WTC11 (cell line): ENCODE measurements at regions not wholly inside any gene's neighbourhood (a gene's known extent, or its start where the extent isn't known, plus 50 kb on each side); places are given as distances from the start of the nearest gene placed in this dataset.

ENCODE experiments used
- ATAC-seq: fragments of 200-7000 bp; cut with Tn5 transposase; 2 replicates; pipeline ENCODE4 v1.10.0; 2021; ENCODE audit warnings: mild to moderate bottlenecking, moderate library complexity
- CTCF ChIA-PET: fragments of 300-600 bp; sonication (Branson Sonifier 250); formaldehyde crosslinking; loops from one replicate; lab custom pipeline; 2021; ENCODE audit warnings: antibody characterized with exemption; lab: Charles Lee
- POLR2A ChIA-PET: fragments of 350-600 bp; sonication (Branson Sonifier 250); formaldehyde crosslinking; loops from one replicate; lab custom pipeline; 2021; ENCODE audit warnings: antibody characterized with exemption; lab: Charles Lee
- DNase-seq: peaks from one replicate; pipeline ENCODE4 v3.0.0; 2021; ENCODE audit warnings: low spot score
- H3K27ac Mint-ChIP-seq: 2 replicates; pipeline ENCODE4 v1.8.0; 2021; ENCODE audit warnings: mixed read lengths
- H3K27me3 Mint-ChIP-seq: 2 replicates; pipeline ENCODE4 v1.8.0; 2021; ENCODE audit warnings: low read depth, mild to moderate bottlenecking, moderate library complexity, mixed read lengths
- H3K36me3 Mint-ChIP-seq: 2 replicates; pipeline ENCODE4 v1.8.0; 2021; ENCODE audit warnings: mixed read lengths
- H3K4me1 Mint-ChIP-seq: 2 replicates; pipeline ENCODE4 v1.8.0; 2022; ENCODE audit warnings: mixed read lengths
- H3K4me3 Mint-ChIP-seq: 2 replicates; pipeline ENCODE4 v1.8.0; 2021; ENCODE audit warnings: mild to moderate bottlenecking, moderate library complexity, mixed read lengths
- H3K9me3 Mint-ChIP-seq: 2 replicates; pipeline ENCODE4 v1.8.0; 2021; ENCODE audit warnings: mixed read lengths
- ATF1 ChIP-seq: sonication (generic); formaldehyde crosslinking; IDR thresholded peaks from 2 replicates; pipeline ENCODE4 v1.8.1; 2023; ENCODE audit warnings: mild to moderate bottlenecking, moderate library complexity, missing genetic modification reagents
- ELF4 ChIP-seq: sonication (generic); formaldehyde crosslinking; IDR thresholded peaks from 2 replicates; pipeline ENCODE4 v1.8.1; 2022; ENCODE audit warnings: low read depth, mild to moderate bottlenecking, moderate library complexity, missing genetic modification reagents
- GTF2I ChIP-seq: fragments of 250-450 bp; sonication (Bioruptor Pico); conservative IDR thresholded peaks from 2 replicates; pipeline ENCODE4 v1.4.0; 2021; ENCODE audit warnings: mild to moderate bottlenecking
- IRF2 ChIP-seq: sonication (generic); formaldehyde crosslinking; IDR thresholded peaks from 2 replicates; pipeline ENCODE4 v1.8.0; 2022; ENCODE audit warnings: low read depth, missing genetic modification reagents, borderline replicate concordance
- NFATC4 ChIP-seq: fragments of 250-450 bp; sonication (Bioruptor Pico); IDR thresholded peaks from 2 replicates; pipeline ENCODE4 v1.9.0; 2021; ENCODE audit warnings: mild to moderate bottlenecking
- PRRX2 ChIP-seq: fragments of 250-450 bp; sonication (Bioruptor Pico); IDR thresholded peaks from 2 replicates; pipeline ENCODE4 v1.8.0; 2021; ENCODE audit warnings: mild to moderate bottlenecking
- RORB ChIP-seq: fragments of 250-450 bp; sonication (Bioruptor Pico); IDR thresholded peaks from 2 replicates; pipeline ENCODE4 v1.9.0; 2021; ENCODE audit warnings: mild to moderate bottlenecking
- SOX15 ChIP-seq: fragments of 250-450 bp; sonication (Bioruptor Pico); IDR thresholded peaks from 2 replicates; pipeline ENCODE4 v1.9.0; 2021; ENCODE audit warnings: mild to moderate bottlenecking
- TEAD1 ChIP-seq: sonication (generic); formaldehyde crosslinking; IDR thresholded peaks from 2 replicates; pipeline ENCODE4 v1.8.0; 2022; ENCODE audit warnings: mild to moderate bottlenecking, missing genetic modification reagents
- TP53 ChIP-seq: sonication (generic); formaldehyde crosslinking; IDR thresholded peaks from 2 replicates; pipeline ENCODE4 v1.8.1; 2023; ENCODE audit warnings: mild to moderate bottlenecking, missing genetic modification reagents
- ZNF263 ChIP-seq: sonication (generic); formaldehyde crosslinking; IDR thresholded peaks from 2 replicates; pipeline ENCODE4 v1.8.1; 2022; ENCODE audit warnings: low read depth, mild to moderate bottlenecking, moderate library complexity, missing genetic modification reagents
- ZNF423 ChIP-seq: fragments of 250-450 bp; sonication (Bioruptor Pico); IDR thresholded peaks from 2 replicates; pipeline ENCODE4 v2.1.2; 2022; ENCODE audit warnings: mild to moderate bottlenecking, moderate library complexity
- TF ChIP-seq, protein P1 (sequence below): sonication (generic); formaldehyde crosslinking; IDR thresholded peaks from 2 replicates; pipeline ENCODE4 v1.8.1; 2022; ENCODE audit warnings: mild to moderate bottlenecking, moderate library complexity, missing genetic modification reagents
- TF ChIP-seq, protein P2 (sequence below): sonication (generic); formaldehyde crosslinking; IDR thresholded peaks from 2 replicates; pipeline ENCODE4 v1.8.1; 2022; ENCODE audit warnings: low read depth, mild to moderate bottlenecking, moderate library complexity, missing genetic modification reagents, borderline replicate concordance
- TF ChIP-seq, protein P3 (sequence below): sonication (generic); formaldehyde crosslinking; IDR thresholded peaks from 2 replicates; pipeline ENCODE4 v1.8.0; 2022; ENCODE audit warnings: mild to moderate bottlenecking, missing genetic modification reagents
- TF ChIP-seq, protein P4 (sequence below): sonication (generic); formaldehyde crosslinking; IDR thresholded peaks from 2 replicates; pipeline ENCODE4 v1.8.1; 2023; ENCODE audit warnings: mild to moderate bottlenecking, missing genetic modification reagents, moderate library complexity
- TF ChIP-seq, protein P5 (sequence below): sonication (generic); formaldehyde crosslinking; IDR thresholded peaks from 2 replicates; pipeline ENCODE4 v1.8.0; 2023; ENCODE audit warnings: mild to moderate bottlenecking, missing genetic modification reagents
- TF ChIP-seq, protein P6 (sequence below): sonication (generic); formaldehyde crosslinking; IDR thresholded peaks from 2 replicates; pipeline ENCODE4 v1.8.1; 2023; ENCODE audit warnings: mild to moderate bottlenecking, missing genetic modification reagents
- TF ChIP-seq, protein P7 (sequence below): sonication (generic); formaldehyde crosslinking; IDR thresholded peaks from 2 replicates; pipeline ENCODE4 v1.8.0; 2023; ENCODE audit warnings: missing genetic modification reagents

DNA sequence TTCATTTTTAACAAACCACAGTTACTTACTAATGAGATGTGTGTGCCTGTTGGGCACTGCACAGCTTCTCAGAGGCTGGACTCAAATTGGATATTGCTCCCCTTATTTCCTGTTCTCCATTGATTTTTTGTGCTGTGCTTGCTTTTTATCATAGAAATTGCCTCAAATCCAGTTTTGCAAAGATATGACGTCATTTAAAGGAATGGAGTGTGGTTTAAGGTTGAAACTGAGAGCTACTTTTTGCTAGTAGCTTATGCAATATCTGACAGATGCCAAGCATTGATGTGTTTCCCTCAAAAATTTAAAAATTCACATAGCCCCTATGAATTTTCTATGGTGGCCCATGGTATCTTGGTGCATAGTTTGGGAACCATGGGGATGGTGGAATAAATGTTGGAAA is 67.7 kb upstream of the ROPN1 start:
- ATAC-seq: no peak
- Mint-ChIP-seq H3K27me3 (peaks cover 7% of the 10 kb centered on the region), H3K9me3 (peaks cover 16% of the 10 kb centered on the region), H3K36me3 (peaks cover 9% of the 10 kb centered on the region; the same call in 1 of the 2 replicates), H3K27ac (no peak overlapping the region), H3K4me3 (no peak overlapping the region), H3K4me1 (peaks cover 6% of the 10 kb centered on the region)
- no peak for TF ChIP-seq ATF1 (CRISPR knock-in tag)
- TF ChIP-seq, protein P1, sequence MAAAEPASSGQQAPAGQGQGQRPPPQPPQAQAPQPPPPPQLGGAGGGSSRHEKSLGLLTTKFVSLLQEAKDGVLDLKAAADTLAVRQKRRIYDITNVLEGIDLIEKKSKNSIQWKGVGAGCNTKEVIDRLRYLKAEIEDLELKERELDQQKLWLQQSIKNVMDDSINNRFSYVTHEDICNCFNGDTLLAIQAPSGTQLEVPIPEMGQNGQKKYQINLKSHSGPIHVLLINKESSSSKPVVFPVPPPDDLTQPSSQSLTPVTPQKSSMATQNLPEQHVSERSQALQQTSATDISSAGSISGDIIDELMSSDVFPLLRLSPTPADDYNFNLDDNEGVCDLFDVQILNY (CRISPR knock-in tag): no peak
- POLR2A ChIA-PET: no interaction called here
- CTCF ChIA-PET: interaction anchor here (0.6 to 1.1 kb wide), 2 partner anchors 26 to 336 kb away, joined by 4 to 5 read pairs; partner anchors contain the start of gene KALRN
- DNase-seq: no peak

DNA sequence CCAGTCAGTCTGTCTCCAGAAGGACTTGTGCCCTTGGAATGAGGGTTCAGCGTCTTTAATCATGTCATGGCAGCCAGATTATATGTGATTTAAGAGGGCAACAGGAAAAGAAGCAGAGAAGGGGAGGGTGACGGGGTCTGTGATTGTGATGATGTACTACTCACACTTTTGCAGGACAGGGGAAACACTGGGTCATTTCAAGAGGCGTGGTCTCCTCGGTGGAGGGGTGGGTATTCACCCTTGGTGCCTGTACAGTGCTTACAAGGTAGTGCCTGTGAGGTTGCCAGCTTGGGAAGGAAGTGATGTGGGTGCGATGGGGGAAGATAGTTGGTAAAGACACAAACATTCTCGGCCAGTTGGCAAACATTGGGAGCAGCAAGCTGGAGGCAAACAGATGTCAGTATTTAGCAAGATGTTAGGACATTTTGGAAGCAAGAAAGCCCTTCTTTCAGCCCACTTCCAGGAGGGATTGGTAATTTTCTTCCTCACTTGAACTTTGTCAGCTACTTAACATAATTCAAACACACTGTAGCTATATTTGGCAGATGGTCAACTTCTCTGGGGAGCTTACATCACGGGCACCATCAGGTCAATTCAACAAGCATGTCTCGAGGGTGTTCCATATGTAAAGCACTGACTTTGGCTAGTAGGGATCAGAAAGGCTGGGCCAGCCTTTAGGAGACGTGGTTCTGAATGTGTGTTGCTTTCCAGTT is 71.4 kb upstream of the ROPN1 start:
- ChIA-PET CTCF (interaction anchor here (1.8 kb wide), 1 partner anchor 30 kb away, joined by 9 read pairs; the partner anchor contains the start of gene KALRN), POLR2A (no interaction called here)
- Mint-ChIP-seq H3K36me3 (no peaks in the 10 kb centered on the region), H3K9me3 (peaks cover 2% of the 10 kb centered on the region), H3K27ac (no peak overlapping the region), H3K4me3 (no peak overlapping the region)
- TF ChIP-seq TEAD1 (no peak), ZNF263 (no peak), TP53 (CRISPR knock-in tag) (no peak), RORB (CRISPR knock-in tag) (no peak), PRRX2 (CRISPR knock-in tag) (no peak), ATF1 (CRISPR knock-in tag) (no peak), SOX15 (CRISPR knock-in tag) (no peak), GTF2I (no peak), ELF4 (CRISPR knock-in tag) (no peak), IRF2 (no peak), ZNF423 (CRISPR knock-in tag) (no peak), NFATC4 (no peak)
- TF ChIP-seq, protein P2, sequence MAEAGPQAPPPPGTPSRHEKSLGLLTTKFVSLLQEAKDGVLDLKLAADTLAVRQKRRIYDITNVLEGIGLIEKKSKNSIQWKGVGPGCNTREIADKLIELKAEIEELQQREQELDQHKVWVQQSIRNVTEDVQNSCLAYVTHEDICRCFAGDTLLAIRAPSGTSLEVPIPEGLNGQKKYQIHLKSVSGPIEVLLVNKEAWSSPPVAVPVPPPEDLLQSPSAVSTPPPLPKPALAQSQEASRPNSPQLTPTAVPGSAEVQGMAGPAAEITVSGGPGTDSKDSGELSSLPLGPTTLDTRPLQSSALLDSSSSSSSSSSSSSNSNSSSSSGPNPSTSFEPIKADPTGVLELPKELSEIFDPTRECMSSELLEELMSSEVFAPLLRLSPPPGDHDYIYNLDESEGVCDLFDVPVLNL (CRISPR knock-in tag): no peak
- TF ChIP-seq, protein P3, sequence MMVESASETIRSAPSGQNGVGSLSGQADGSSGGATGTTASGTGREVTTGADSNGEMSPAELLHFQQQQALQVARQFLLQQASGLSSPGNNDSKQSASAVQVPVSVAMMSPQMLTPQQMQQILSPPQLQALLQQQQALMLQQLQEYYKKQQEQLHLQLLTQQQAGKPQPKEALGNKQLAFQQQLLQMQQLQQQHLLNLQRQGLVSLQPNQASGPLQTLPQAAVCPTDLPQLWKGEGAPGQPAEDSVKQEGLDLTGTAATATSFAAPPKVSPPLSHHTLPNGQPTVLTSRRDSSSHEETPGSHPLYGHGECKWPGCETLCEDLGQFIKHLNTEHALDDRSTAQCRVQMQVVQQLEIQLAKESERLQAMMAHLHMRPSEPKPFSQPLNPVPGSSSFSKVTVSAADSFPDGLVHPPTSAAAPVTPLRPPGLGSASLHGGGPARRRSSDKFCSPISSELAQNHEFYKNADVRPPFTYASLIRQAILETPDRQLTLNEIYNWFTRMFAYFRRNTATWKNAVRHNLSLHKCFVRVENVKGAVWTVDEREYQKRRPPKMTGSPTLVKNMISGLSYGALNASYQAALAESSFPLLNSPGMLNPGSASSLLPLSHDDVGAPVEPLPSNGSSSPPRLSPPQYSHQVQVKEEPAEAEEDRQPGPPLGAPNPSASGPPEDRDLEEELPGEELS (CRISPR knock-in tag): no peak
- TF ChIP-seq, protein P4, sequence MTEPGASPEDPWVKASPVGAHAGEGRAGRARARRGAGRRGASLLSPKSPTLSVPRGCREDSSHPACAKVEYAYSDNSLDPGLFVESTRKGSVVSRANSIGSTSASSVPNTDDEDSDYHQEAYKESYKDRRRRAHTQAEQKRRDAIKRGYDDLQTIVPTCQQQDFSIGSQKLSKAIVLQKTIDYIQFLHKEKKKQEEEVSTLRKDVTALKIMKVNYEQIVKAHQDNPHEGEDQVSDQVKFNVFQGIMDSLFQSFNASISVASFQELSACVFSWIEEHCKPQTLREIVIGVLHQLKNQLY (CRISPR knock-in tag): no peak
- TF ChIP-seq, protein P5, sequence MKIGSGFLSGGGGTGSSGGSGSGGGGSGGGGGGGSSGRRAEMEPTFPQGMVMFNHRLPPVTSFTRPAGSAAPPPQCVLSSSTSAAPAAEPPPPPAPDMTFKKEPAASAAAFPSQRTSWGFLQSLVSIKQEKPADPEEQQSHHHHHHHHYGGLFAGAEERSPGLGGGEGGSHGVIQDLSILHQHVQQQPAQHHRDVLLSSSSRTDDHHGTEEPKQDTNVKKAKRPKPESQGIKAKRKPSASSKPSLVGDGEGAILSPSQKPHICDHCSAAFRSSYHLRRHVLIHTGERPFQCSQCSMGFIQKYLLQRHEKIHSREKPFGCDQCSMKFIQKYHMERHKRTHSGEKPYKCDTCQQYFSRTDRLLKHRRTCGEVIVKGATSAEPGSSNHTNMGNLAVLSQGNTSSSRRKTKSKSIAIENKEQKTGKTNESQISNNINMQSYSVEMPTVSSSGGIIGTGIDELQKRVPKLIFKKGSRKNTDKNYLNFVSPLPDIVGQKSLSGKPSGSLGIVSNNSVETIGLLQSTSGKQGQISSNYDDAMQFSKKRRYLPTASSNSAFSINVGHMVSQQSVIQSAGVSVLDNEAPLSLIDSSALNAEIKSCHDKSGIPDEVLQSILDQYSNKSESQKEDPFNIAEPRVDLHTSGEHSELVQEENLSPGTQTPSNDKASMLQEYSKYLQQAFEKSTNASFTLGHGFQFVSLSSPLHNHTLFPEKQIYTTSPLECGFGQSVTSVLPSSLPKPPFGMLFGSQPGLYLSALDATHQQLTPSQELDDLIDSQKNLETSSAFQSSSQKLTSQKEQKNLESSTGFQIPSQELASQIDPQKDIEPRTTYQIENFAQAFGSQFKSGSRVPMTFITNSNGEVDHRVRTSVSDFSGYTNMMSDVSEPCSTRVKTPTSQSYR (CRISPR knock-in tag): no peak
- TF ChIP-seq, protein P6, sequence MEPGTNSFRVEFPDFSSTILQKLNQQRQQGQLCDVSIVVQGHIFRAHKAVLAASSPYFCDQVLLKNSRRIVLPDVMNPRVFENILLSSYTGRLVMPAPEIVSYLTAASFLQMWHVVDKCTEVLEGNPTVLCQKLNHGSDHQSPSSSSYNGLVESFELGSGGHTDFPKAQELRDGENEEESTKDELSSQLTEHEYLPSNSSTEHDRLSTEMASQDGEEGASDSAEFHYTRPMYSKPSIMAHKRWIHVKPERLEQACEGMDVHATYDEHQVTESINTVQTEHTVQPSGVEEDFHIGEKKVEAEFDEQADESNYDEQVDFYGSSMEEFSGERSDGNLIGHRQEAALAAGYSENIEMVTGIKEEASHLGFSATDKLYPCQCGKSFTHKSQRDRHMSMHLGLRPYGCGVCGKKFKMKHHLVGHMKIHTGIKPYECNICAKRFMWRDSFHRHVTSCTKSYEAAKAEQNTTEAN (CRISPR knock-in tag): no peak
- TF ChIP-seq, protein P7, sequence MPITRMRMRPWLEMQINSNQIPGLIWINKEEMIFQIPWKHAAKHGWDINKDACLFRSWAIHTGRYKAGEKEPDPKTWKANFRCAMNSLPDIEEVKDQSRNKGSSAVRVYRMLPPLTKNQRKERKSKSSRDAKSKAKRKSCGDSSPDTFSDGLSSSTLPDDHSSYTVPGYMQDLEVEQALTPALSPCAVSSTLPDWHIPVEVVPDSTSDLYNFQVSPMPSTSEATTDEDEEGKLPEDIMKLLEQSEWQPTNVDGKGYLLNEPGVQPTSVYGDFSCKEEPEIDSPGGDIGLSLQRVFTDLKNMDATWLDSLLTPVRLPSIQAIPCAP: no peak
- TF ChIP-seq, all 79 proteins: peak for 0
- H3K27me3 Mint-ChIP-seq: peaks cover 2% of the 10 kb centered on the region
- ATAC-seq: no peak
- no peaks in the 10 kb centered on the region; the same call in 1 of the 2 replicates for H3K4me1 Mint-ChIP-seq
- DNase-seq: no peak
